Endometrium (tissue), 2 donors: ENCODE measurements at regions not wholly inside any gene's neighbourhood (a gene's known extent, or its start where the extent isn't known, plus 50 kb on each side); places are given as distances from the start of the nearest gene placed in this dataset.
"Not testable (repeated sequence)": the region's sequence is repeated elsewhere in the genome, so short reads cannot be mapped to it uniquely, and the experiment has no call there.

Source experiments
- FAIRE-seq: peaks from 2 replicates; lab custom pipeline; 2012; peaks lifted over from hg19 to GRCh38; lab: Jason Lieb, UNC
- donor health status: control.
- donor health status: control.

DNA sequence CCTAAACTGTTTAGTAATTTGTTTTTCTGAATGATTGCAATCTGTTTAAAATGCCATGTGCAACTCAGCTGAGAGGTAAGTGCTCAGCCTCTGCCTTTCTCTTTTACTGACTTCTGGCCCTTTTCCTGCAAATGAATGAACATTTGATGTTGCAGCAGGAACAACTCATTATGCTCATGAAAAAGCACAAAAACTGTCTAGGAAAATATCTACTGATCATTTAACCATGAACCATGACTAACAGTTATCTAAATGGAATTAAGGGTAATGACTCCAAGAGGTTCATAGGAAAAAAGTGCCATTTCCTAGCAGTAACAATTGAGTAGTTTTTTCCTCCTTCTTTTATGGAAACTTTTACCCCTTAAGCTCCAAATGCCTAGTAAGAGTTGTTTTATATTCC, 70.6 kb upstream of the ANKH start:
- no peak for FAIRE-seq

DNA sequence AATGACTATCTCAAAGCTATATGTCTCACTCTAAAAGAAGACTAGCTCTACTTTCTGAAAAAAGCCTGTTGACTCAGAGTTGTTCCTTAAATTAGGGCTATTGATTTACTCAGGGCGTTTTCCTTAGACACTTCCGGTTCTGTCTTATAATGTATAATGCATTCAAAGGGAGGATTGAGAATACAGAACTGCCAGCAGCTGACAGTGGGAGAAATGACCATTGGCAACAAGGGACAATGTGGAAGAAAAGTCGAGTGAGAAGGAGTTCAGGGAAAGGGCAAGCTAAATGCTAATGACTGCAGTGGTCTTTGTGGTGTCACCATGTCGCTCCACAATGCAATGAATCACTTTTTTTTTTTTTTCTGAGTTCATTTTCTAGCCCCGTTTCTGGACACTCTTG, 65.7 kb upstream of the ANKH start:
- no peak for FAIRE-seq

DNA sequence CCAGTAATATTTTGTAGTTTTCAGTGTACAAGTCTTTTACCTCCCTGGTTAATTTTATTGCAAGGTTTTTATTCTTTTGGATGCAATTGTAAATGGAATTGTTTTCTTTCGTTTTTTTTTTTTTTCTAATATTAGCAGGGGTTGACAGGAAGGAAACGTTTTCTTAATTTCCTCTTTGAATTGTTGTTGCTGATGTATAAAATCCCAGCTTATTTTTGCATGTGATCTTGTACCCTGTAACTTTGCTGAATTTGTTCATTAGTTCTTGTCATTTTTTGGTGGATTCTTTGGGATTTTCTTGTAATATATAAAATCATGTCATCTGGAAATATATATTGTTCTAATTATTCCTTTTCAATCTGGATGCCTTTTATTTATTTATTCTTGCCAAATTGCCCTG, 65.0 kb upstream of the ANKH start:
- no peak for FAIRE-seq

DNA sequence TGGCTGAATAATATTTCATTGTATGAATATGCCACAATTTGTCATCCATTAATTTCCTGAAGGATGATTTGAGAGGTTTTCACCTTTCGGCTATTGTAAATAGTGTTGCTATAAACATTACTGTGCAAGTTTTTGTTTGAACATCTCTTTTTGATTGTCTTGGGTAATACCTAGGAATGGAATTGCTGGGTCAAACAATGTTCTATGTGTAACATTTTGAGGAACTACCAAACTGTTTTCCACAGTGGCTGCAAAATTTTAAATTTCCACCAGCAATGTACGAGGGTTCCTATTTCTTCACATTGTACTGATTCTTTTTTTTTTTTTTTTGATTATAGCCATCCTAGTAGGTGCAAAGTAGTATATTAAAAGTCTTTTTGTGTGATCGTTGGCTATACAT, 63.8 kb upstream of the ANKH start:
- no peak for FAIRE-seq

DNA sequence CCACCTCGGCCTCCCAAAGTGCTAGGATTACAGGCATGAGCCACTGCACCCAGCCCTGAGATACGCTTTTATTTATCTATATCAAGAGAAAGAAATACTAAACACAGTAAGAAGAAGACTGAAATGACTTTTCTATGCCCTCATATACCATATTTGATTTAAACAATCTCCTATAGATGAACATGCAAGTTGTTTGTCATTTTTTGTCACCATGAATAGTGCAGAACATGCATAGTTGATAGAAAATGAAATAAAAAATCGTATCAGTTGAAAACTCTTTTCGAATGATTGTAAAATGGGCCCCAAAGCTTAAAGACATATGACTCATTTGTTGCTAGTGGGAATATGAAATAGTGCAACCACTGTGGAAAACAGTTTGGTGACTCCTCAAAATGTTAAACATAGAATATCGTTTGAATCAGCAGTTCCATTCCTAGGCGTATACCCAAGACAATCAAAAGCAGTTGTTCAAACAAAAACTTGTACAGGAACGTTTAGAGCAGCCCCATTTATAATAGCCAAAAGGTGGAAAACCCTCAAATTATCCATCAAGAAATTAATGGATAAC, 61.4 kb upstream of the ANKH start:
- FAIRE-seq = no peak

DNA sequence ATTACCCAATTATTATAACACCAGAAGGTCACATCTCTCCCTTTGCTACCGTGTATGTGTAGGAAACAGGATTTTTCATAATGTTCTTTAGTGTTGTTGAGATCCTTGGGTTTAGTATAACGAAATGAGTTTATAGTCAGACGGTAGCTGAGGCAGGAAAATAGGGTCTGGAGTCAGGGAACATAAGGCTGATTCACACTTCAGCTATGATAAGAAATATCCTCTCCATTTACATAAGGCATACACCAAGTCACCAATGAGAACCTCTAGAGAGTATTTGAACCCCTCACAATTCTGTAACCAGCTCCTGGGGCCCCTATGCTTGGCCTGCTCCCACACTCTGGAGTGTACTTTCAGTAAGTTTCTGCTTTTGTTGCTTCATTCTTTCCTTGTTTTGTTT, 58.9 kb upstream of the ANKH start:
- FAIRE-seq = no peak

DNA sequence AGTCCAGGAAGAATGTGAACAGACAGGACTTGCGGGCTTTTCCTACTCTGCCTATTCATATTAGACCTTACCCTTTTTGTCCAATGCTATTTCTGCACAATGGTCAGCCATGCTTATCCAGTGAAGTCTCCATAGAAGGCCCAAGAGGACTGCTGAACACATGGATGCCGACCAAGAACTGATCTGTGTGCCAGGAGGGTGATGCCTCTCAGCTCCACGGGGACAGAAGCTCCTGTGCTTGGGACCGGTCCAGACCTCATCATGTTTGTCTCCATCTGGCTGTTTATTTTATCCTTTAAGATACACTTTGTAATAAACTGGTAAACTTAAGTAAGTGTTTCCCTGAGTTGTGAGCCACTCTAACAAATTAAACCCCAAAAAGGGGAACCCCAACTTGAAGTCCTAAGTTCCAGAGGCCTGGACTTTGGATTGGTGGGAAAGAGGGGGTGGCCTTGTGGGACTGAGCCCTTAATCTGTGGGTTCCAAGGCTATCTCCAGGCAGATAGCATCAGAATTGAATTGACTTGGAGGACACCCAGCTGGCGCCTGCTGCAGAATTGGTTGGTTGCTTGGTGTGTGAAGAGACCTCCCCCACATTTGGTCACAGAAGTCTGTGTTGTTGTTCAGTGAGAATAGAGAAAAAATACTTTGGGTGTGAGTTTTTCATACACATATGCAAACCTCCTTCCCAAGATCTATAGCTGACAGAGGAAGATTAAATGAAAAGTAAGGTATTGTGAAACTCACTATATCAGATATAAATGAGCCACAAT, 57.9 kb upstream of the ANKH start:
- no peak for FAIRE-seq

DNA sequence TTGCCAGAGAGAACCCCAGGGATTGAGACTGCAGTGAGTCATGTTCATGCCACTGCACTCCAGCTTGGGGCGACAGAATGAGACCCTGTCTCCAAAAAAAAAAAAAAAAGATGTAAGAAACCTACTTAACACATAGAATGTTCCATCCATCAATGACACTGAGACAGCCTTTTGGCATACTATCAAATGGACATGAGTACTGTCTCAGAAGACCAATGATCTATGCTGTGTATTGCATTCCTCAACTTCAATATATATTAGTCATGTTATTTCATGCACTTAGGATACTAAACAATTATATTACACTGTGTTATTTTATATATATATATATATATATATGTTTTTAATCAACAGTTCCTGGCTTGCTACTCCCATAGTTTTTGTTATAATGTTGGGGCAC, 57.1 kb upstream of the ANKH start:
- no peak for FAIRE-seq

DNA sequence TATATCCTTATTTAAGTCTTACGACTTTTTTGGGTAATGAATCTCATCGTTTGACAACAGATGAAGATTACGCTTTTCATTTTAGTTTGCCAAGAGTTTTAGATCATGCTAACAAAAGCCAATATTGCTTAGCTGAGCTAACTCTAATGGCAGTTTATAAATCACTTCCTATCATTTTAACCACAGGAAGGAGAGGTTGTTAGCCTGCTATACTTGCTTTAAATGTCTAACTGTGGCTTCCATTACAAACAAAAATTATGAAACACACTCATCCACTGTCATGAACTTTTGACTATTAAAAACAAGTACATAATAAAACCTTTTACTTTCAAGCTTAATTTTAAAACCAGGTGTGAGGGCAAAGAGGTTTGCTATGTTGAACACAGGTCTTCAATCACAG, 53.7 kb upstream of the ANKH start:
- no peak for FAIRE-seq

DNA sequence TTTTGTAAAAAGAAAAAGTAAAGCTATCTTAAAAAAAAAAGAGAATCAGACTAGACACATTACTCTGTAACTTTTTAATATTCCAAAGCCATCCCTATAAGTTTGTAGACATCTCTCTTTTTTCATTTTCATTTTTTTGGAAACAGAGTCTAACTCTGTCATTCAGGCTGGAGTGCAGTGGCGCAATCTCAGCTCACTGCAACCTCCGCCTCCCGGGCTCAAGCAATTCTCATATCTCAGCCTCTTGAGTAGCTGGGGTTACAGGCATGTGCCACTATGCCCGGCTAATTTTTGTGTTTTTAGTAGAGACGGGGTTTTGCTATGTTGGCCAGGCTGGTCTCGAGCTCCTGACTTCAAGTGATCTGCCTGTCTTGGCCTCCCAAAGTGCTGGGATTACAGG, 51.4 kb upstream of the ANKH start:
- FAIRE-seq = not testable (repeated sequence)

DNA sequence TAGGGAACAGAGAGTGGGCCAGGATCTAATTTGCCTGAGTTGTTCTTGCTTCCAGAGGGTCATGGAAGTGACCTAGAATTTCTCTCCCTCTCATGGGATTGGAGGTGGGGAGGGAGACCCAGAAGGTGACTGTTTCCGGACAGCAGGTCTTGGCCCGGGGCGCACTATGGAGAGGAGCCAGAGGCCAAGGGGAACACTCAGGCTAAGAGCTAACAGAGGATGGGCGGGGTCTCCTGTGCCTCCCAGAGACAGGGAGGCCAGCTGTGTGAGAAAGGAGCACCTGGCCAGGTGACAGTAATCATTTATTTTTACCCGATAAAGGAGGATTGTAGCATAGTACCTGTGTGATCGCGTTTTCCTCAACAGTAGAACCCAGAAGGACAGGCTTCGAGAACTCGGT, 50.9 kb upstream of the ANKH start:
- no peak for FAIRE-seq
